ENCODE measurements at regions not wholly inside any gene's neighbourhood (a gene's known extent, or its start where the extent isn't known, plus 50 kb on each side); places are given as distances from the start of the nearest gene placed in this dataset.

GRCh38 chr1:59057796-59058195 is 239.1 kb upstream of the FGGY start:
- no peak overlapping the region for H3K14ac ChIP-seq (ENCODE audit: insufficient read length)
- FAIRE-seq (no peak), DNase-seq (ENCODE audit: low read depth in 1 of 2, low spot score in 2 of 2) (no peak)
- H3K27ac ChIP-seq (ENCODE audit: low read depth, low read length): no peak overlapping the region
- H3K79me2 ChIP-seq (ENCODE audit: control insufficient read depth in 1 of 2, insufficient read depth in 2 of 2, low read length in 2 of 2): no peaks in the 10 kb centered on the region
- no peak overlapping the region for H2BK15ac ChIP-seq (ENCODE audit: low read length)
- no peaks in the 10 kb centered on the region; a peak in 1 of 4 replicates for H3K9me3 ChIP-seq (ENCODE audit: insufficient read depth in 2 of 2, low read depth in 1 of 2, low read length in 1 of 2)
- H3K23ac ChIP-seq (ENCODE audit: insufficient read length): no peak overlapping the region
- H3K4ac ChIP-seq (replicated peaks; ENCODE audit: insufficient read length, low read depth, low read length): no peak overlapping the region
- POLR2A ChIA-PET (ENCODE audit: partially characterized antibody): interaction anchor here (1.1 kb wide), 1 partner anchor 14 kb away, joined by 3 read pairs; no protein-coding TSS in a partner anchor
- no peak overlapping the region for H3K4me2 ChIP-seq (ENCODE audit: insufficient read depth in 1 of 2, low read depth in 2 of 2, low read length in 2 of 2)
- H4K8ac ChIP-seq (ENCODE audit: extremely low read depth, insufficient read depth, low read length): no peak overlapping the region
- H2BK5ac ChIP-seq (ENCODE audit: low read depth, low read length): peak overlapping the region; percentile 67; the same call in 1 of the 2 replicates
- no peak overlapping the region for H3K9ac ChIP-seq (replicated peaks in 1 of 4; ENCODE audit: extremely low read depth in 1 of 4, low read depth in 3 of 4, low read length in 3 of 4)
- no peak overlapping the region for H3K56ac ChIP-seq (replicated peaks; ENCODE audit: insufficient read length, low read depth, low read length)
- H3K79me1 ChIP-seq (ENCODE audit: low read depth, low read length): no peaks in the 10 kb centered on the region
- H2BK12ac ChIP-seq (ENCODE audit: low read depth, low read length): peak overlapping the region; percentile 91; the same call in 1 of the 2 replicates
- H3K4me3 ChIP-seq (ENCODE audit: extremely low read depth in 1 of 4, insufficient read depth in 2 of 4, low read depth in 3 of 4, low read length in 4 of 4): no peak overlapping the region
- no peak overlapping the region for H2BK20ac ChIP-seq (ENCODE audit: low read length)
- no peak overlapping the region for H2AK5ac ChIP-seq (ENCODE audit: low read depth, low read length)
- H3K4me1 ChIP-seq (replicated peaks in 1 of 4; ENCODE audit: control insufficient read depth in 3 of 4, insufficient read depth in 4 of 4, low read length in 3 of 4): peaks cover 4 to 13% (median 12%) of the 10 kb centered on the region in 4 experiments; a peak in 4 of 7 replicates
- H4K5ac ChIP-seq (ENCODE audit: insufficient read length, low read depth, low read length): no peak overlapping the region
- H2AFZ ChIP-seq (ENCODE audit: low read length): no peak overlapping the region
- no peaks in the 10 kb centered on the region for H3K36me3 ChIP-seq (ENCODE audit: control insufficient read depth in 2 of 4, insufficient read depth in 4 of 4, low read length in 3 of 4)
- no peaks in the 10 kb centered on the region for H4K20me1 ChIP-seq (replicated peaks in 1 of 2; ENCODE audit: control insufficient read depth in 1 of 2, insufficient read depth in 2 of 2, low read length in 2 of 2)
- no peak overlapping the region for H2BK120ac ChIP-seq (replicated peaks; ENCODE audit: low read depth, low read length)
- CTCF ChIA-PET (ENCODE audit: partially characterized antibody): no interaction called here
- no peaks in the 10 kb centered on the region for H3K27me3 ChIP-seq (replicated peaks in 1 of 4; ENCODE audit: control insufficient read depth in 3 of 4, extremely low read depth in 1 of 4, insufficient read depth in 3 of 4, low read length in 3 of 4)
- WGBS, 2 experiments (ENCODE audit: extremely low coverage in 1 of 2, insufficient coverage in 1 of 2, insufficient read length in 1 of 2, insufficient replicate concordance in 2 of 2, low coverage in 1 of 2, low lambda C conversion rate in 2 of 2, missing lambda C conversion rate in 1 of 2): 92% methylated on average over 3 of the region's 3 CpGs; no CpG with 5 or more reads in 1 of the 2 experiments
- peaks cover 2% of the 10 kb centered on the region; the same call in 1 of the 2 replicates for H3K23me2 ChIP-seq (ENCODE audit: low read depth, low read length)
- H4K91ac ChIP-seq (replicated peaks; ENCODE audit: insufficient read length, low read length): no peak overlapping the region
- peak overlapping the region; percentile 66; the same call in 1 of the 2 replicates for H3K18ac ChIP-seq (ENCODE audit: extremely low read depth, low read length)
- TF ChIP-seq PHF8 (conservative IDR thresholded peaks at IDR 0.05; ENCODE audit: low read depth, low read length) (no peak), SIRT6 (IDR thresholded peaks at IDR 0.05; ENCODE audit: low read length) (no peak), POLR2AphosphoS5 (IDR thresholded peaks at IDR 0.05; ENCODE audit: low read depth, low read length) (no peak), SP4 (IDR thresholded peaks at IDR 0.05; ENCODE audit: low read length) (no peak), E2F6 (IDR thresholded peaks at IDR 0.05) (no peak), MAX (IDR thresholded peaks at IDR 0.05) (no peak), POLR2A (IDR thresholded peaks at IDR 0.05; ENCODE audit: control extremely low read depth in 1 of 2, low read depth in 2 of 2, low read length in 2 of 2) (no peak), HDAC2 (IDR thresholded peaks at IDR 0.05; ENCODE audit: borderline replicate concordance in 1 of 2, low read depth in 2 of 2, low read length in 2 of 2) (no peak), JUND (IDR thresholded peaks at IDR 0.05; ENCODE audit: low read length) (no peak), NANOG (IDR thresholded peaks at IDR 0.05; ENCODE audit: insufficient read depth, low read depth, low read length, poor library complexity, severe bottlenecking) (no peak), ATF2 (IDR thresholded peaks at IDR 0.05; ENCODE audit: low read length) (no peak), POU5F1 (IDR thresholded peaks at IDR 0.05; ENCODE audit: low read depth, low read length) (no peak)

All from H1 (cell line).